NCI-H187 treated with DMSO at 0.1 percent for 48 hours (cell line): ENCODE measurements at regions not wholly inside any gene's neighbourhood (a gene's known extent, or its start where the extent isn't known, plus 50 kb on each side); places are given as distances from the start of the nearest gene placed in this dataset.

Experiments used
- DNase-seq: peaks from one replicate; lab custom pipeline; 2025; lab: John Stamatoyannopoulos, UW

DNA sequence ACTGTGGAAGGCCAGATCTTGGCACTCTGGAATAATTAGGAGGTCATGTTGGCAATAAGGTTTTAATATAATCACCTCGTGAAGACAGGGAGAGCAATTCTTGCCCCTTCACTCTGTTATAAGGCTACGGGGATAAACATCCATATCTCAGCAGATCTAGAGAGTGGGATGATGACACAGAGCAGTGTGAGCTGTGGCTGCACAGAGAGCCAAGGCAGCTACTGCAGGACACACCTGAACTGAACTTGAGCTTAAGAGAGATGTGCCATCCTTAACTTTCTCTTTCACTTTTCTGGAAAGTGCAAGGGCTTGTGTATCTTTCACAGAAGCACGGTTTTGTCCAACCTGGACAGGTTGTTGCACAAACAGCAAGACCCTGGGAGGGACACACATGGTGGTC, 174.7 kb downstream of the GATA3 start:
- DNase-seq, result no peak

- DNase-seq, result no peak
Measured at GRCh38 chr10:8230902-8231301, 176.4 kb downstream of the GATA3 start.

- no peak for DNase-seq
Measured at GRCh38 chr10:8233049-8233448, 178.6 kb downstream of the GATA3 start.

DNA sequence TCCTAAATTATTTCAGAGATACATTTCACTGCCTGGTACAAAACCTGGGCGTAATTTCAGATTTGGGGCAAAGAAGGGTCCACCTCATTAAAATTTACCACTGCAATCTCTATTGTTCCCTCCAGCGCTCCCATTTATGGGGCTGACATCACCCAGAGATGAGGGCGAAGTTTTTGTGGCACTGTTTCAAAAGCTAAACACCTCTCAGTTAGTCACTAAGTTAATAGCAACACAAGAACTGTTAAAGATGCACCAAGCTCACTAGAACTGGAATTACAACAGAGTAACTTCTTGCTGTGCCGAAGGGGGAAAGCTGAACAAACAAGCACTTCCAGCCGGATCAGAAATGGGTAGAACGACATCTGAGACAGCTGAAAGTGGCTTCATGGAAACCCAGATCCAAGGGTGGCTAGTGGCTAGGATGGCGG, 179.4 kb downstream of the GATA3 start:
- no peak for DNase-seq

DNA sequence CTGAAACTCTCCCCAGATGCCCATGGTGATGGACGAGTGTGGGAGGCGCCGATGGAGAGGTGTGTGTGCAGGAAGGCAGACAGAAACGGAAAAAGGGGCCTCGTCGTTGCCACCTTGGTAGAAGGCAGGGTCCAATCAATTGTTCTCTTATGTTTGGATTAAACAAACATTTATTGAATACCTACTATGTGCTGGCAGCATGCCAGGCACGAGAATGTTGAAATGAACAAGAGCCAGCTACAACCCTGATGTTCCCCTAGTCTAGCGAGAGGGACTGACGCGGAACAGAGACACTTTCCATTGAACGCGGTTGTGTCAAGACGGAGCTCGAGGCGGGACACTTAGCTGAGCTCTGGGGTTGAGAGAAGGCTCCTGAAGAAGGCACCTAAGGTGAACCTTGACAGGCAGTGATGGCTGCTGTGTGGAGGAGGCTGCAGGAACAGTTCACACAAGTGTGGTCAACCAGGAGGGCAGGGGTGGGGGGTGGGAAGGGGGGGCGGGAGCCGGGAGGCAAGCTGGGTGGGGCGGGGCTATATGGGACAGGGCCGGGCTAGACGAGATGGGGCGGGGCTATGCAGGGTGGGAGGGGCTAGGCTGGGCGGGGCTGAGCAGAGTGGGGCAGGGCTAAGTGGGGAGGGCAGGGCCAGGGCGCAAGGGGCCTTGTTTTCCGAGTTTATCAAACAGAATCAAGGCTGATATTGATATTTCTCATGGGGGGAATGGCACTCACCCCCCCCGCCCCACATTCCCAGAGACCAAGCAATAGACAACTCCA, 181.0 kb downstream of the GATA3 start:
- DNase-seq, result no peak

GRCh38 chr10:8238986-8239385, 184.5 kb downstream of the GATA3 start:
- DNase-seq, result no peak

GRCh38 chr10:8240861-8241260, 186.4 kb downstream of the GATA3 start:
- no peak for DNase-seq

DNA sequence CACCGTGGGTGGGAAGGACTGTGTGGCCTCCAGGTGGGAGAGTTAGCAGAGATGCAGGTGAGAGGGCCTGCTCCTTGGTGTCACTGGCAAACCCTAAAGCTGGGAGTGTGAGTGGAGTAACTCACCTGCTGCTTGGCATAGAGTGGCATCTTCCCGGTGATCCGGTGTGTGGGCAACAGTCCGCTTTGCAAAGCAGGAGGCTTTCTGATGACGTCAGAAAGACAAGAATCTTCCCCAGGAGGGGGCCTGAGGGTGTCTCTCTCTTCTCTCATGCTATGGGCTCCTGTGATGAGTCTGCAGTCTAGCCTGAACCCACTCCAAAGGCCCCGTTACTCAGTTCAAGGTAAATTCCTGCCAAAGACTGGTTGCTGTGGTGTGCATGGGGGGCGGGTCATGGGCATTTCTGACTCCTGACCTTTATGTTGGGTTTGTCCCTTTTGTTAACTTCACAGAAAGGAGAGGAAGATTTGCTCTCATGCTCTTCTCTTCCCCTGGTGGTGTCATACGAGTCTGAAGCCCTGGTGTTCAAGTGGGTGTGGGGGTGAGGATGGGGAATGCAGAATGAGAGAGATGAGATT, 187.9 kb downstream of the GATA3 start:
- no peak for DNase-seq

DNA sequence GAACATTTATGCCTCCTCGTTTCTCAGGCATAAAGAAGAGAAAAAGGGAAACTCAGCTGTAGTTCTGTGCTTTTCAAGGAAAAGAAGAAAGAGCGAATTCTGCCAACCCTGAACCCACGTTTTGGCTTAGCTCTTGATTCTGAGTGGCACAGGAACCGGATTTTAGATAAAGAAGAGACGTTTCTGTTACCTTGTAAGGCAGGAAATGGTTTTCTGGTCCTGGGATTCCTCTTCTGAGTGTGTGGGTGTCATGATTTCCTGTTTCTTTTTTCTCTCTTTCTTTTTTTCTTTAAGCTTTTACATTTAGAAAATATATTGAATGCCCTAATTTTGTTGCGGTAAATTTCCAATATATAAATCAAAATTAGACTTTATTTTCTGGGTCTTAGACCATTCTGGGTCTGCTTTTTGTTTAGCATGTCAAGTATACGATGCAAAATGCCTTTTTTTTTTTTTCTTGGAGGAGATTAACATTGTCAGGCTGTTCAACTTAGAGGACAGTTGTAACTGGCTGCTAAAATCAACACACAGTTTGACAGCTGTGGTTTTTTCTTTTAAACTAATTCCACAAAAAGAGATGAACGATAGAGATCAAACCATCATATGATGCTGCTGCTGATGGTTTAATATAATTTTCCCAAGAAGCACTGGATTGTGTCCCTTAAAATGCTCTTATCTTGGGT, 190.8 kb downstream of the GATA3 start:
- DNase-seq, result no peak

- no peak for DNase-seq
Measured at GRCh38 chr10:8245814-8246142, 191.3 kb downstream of the GATA3 start.

GRCh38 chr10:8246548-8246947, 192.1 kb downstream of the GATA3 start:
- no peak for DNase-seq

DNA sequence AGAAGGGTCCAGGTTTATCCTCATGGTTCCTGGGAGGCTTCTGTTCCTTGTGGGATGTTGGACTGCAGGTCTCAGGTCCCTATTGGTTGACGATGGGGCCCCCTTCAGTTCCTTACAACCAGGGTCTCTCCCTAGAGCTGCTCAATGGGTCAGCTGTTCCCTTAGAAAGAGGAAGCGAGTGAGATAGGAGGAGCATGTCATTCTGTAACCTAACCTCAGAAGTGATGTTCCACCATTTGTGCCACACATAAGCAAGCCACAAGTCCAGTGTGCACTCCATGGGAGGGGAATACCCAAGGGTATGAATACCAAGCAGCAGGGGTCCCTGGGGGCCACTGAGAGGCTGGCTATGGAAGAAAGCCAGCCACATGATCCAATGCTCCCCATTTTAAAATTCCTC, 192.7 kb downstream of the GATA3 start:
- no peak for DNase-seq

DNA sequence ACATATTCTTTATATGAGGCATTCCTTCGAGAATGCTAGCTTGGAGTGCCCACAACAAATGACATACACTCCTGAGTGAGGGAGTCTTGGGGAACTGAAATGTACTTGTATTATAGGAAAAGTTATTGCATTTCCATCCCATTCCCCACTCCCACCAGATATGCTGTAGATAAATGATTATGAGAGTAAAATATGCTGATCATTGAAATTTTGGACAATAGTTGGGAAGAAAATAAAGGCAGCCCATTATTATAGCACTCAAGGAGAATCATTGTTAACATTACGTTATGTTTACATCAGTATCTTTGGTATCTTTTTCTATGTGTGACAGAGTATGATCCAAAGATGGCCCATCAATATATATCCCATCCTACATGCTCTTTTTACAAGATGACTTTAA, 194.4 kb downstream of the GATA3 start:
- no peak for DNase-seq

DNA sequence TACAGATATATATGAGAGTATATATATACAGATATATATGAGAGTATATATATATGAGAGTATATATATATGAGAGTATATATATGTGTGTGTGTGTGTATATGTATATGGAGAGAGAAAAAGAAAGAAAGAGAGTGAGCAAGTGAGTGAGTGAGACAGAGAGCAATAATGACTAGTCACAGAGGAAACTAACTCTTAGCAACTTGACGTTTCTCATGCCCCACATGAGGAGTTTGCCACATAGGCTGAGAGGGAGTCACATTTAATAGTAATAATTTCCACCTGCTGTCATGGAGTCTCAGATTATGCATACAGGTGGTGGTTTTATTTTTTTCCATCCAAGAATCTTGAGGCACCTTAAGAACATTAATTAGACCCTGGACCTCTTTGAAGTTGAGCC, 199.9 kb downstream of the GATA3 start:
- no peak for DNase-seq

- DNase-seq, result no peak
Measured at GRCh38 chr10:8255301-8255700, 200.8 kb downstream of the GATA3 start.

GRCh38 chr10:8260645-8261044, 206.2 kb downstream of the GATA3 start:
- no peak for DNase-seq

DNA sequence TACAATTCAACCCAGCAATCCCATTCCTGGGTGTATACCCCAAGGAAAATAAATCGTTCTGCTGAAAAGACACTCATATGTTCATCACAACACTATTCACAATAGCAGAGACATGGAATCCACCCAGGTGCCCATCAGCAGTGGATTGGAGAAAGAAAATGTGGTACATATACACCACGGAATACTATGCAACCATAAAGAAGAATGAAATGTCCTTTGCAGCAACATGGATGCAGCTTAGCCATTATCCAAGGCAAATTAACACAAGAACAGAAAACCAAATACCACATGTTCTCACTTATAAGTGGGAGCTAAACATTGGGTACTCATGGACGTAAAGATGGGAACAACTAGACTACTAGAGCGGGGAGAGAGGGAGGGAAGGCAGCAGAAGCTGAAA, 207.8 kb downstream of the GATA3 start:
- DNase-seq, result no peak

DNA sequence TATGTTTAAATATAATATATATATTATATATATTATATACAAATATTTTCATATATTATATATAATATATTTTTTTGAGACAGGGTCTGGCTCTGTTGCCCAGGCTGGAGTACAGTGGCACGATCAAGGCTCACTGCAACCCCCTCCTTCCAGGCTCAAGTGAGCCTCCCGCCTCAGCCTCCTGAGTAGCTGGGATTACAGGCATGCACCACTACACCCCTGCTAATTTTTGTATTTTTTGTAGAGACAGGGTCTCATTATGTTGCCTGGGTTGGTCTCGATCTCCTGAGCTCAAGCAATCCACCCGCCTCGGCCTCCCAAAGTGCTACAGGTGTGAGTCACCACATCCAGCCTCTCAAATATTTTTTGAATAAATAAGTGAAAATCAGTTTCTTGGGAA, 215.5 kb downstream of the GATA3 start:
- DNase-seq, result no peak

GRCh38 chr10:8272794-8273425, 218.4 kb downstream of the GATA3 start:
- DNase-seq, result no peak

DNA sequence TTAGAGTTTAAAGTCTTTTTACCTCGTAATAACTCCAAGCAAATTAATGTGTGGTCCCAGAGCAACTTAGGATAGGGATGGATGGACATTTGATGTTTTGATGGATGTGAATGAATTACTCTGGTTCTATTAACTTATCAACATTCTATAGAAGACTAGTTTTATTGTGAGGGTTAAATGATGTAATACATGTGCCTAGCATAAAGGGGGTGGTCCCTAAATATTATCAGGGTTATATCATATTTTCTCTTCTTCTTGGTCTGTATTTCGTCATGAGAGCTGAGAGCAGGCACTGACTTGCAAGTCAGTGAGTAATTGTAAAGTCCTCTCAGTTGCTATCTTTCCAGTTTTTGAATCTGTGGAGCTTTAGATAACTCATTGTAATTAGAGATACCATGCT, 219.3 kb downstream of the GATA3 start:
- DNase-seq, result no peak

DNA sequence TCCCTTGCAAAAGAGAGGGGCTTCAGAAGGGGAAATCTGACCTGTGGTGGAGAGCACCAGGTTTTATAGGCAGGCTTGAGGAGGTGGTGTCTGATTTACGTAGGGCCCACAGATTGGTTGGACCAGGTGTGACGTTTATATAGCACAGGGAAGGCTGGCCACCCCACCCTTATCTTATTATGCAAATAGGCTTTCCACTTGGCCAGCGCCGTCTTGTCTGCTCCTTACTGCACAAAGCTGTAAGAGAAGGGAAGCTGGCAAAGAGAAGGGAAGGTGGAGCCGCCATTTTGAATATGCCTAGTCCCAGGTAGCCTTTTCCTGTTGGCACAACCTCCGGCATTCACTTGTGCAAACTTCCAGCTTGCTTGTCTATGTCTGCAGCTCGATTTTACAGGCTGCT, 221.4 kb downstream of the GATA3 start:
- DNase-seq, result no peak

GRCh38 chr10:8278099-8278498, 223.6 kb downstream of the GATA3 start:
- DNase-seq, result no peak

GRCh38 chr10:8279598-8279997, 225.1 kb downstream of the GATA3 start:
- DNase-seq, result no peak
